PC-9 (cell line): ENCODE measurements at regions not wholly inside any gene's neighbourhood (a gene's known extent, or its start where the extent isn't known, plus 50 kb on each side); places are given as distances from the start of the nearest gene placed in this dataset.

Experiments
- CTCF ChIP-seq: fragments of 200-600 bp; sonication (generic); conservative IDR thresholded peaks from 2 replicates; pipeline ENCODE4 v1.6.1; 2017; ENCODE audit warnings: mixed run types, antibody characterized with exemption, mild to moderate bottlenecking, moderate library complexity
- EZH2 ChIP-seq: fragments of 200-600 bp; sonication (generic); IDR thresholded peaks from 2 replicates; pipeline ENCODE4 v1.8.0; 2017; ENCODE audit warnings: antibody characterized with exemption, low read depth

DNA sequence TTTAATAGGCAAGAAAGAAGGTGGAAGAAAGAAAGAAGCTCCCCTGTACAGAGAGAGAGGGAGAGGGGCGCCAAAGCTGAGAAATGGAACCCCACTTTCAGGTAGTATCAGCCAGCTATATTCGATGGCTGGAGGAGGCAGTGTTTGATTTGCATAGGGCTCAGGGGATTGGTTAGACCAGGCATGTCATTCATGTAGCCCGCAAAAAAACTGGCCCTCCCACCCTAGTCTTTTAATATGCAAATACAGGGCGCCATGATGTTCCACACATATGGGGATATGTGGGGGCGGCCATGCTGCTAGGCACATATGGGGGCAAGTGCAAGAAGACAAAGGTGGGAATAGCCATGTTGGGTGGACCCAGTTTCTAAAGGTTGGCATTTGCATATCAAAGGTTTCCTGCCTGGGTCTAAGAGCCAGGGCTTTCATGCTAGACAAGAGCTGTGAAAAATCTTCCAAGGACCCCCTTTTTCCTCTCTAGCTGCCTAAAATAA is 174.4 kb upstream of the ADRA1B start:
- TF ChIP-seq CTCF: no peak
- no peak for TF ChIP-seq EZH2
